ENCODE measurements at regions not wholly inside any gene's neighbourhood (a gene's known extent, or its start where the extent isn't known, plus 50 kb on each side); places are given as distances from the start of the nearest gene placed in this dataset.
A peak's percentile ranks its signal among the peaks of the same experiment; 100 is the strongest.

GRCh38 chr2:30371028-30371689, 75.9 kb upstream of the LCLAT1 start:
- DNase-seq (ENCODE audit: low spot score) = no peak

- no peak for DNase-seq (ENCODE audit: low spot score)
Observed at GRCh38 chr2:30371772-30372373, 75.2 kb upstream of the LCLAT1 start.

- DNase-seq (ENCODE audit: low spot score) = no peak
Observed at GRCh38 chr2:30372826-30373225, 74.2 kb upstream of the LCLAT1 start.

GRCh38 chr2:30373881-30374302, 73.2 kb upstream of the LCLAT1 start:
- DNase-seq (ENCODE audit: low spot score) = peak; percentile 93

GRCh38 chr2:30374380-30374779, 72.7 kb upstream of the LCLAT1 start:
- no peak for DNase-seq (ENCODE audit: low spot score)

GRCh38 chr2:30375915-30376314, 71.1 kb upstream of the LCLAT1 start:
- DNase-seq (ENCODE audit: low spot score) = no peak

GRCh38 chr2:30379481-30379880, 67.6 kb upstream of the LCLAT1 start:
- no peak for DNase-seq (ENCODE audit: low spot score)

- DNase-seq (ENCODE audit: low spot score) = no peak
Observed at GRCh38 chr2:30380824-30381223, 66.2 kb upstream of the LCLAT1 start.

- DNase-seq (ENCODE audit: low spot score) = no peak
Observed at GRCh38 chr2:30382162-30382783, 64.8 kb upstream of the LCLAT1 start.

- no peak for DNase-seq (ENCODE audit: low spot score)
Observed at GRCh38 chr2:30382995-30383394, 64.1 kb upstream of the LCLAT1 start.

- no peak for DNase-seq (ENCODE audit: low spot score)
Observed at GRCh38 chr2:30385327-30385726, 61.7 kb upstream of the LCLAT1 start.

- no peak for DNase-seq (ENCODE audit: low spot score)
Observed at GRCh38 chr2:30392097-30392496, 54.9 kb upstream of the LCLAT1 start.

GRCh38 chr2:30393510-30393909, 53.5 kb upstream of the LCLAT1 start:
- DNase-seq (ENCODE audit: low spot score) = no peak

GRCh38 chr2:30394096-30394495, 53.0 kb upstream of the LCLAT1 start:
- DNase-seq (ENCODE audit: low spot score) = no peak

- no peak for DNase-seq (ENCODE audit: low spot score)
Observed at GRCh38 chr2:30396436-30397232, 50.4 kb upstream of the LCLAT1 start.

All from kidney capillary endothelial cell (primary cell).